Brain microvascular endothelial cell (primary cell): ENCODE measurements at regions not wholly inside any gene's neighbourhood (a gene's known extent, or its start where the extent isn't known, plus 50 kb on each side); places are given as distances from the start of the nearest gene placed in this dataset.

Experiments used
- DNase-seq: peaks from one replicate; pipeline ENCODE4 v3.0.0-alpha.2; 2020
- H3K27ac ChIP-seq: fragments of 250-450 bp; sonication (Bioruptor Pico); 2 replicates; pipeline ENCODE4 v1.5.1; 2020; ENCODE audit warnings: mild to moderate bottlenecking, moderate library complexity
- H3K27me3 ChIP-seq: fragments of 250-450 bp; sonication (Bioruptor Pico); replicated peaks from 2 replicates; pipeline ENCODE4 v1.5.1; 2020; ENCODE audit warnings: mild to moderate bottlenecking
- H3K36me3 ChIP-seq: fragments of 250-450 bp; sonication (Bioruptor Pico); replicated peaks from 2 replicates; pipeline ENCODE4 v1.5.1; 2020; ENCODE audit warnings: mild to moderate bottlenecking
- H3K4me3 ChIP-seq: 2 replicates; pipeline ENCODE4 v1.5.1; 2011; ENCODE audit warnings: low read depth, mild to moderate bottlenecking, control low read depth, low read length, moderate library complexity
- in situ Hi-C: cut with HindIII; loops from 2 replicates; pipeline ENCODE4 v1.10.0; 2017; ENCODE audit warnings: low sequenced_read_pairs, low pct_ligation_motif_present
- TF ChIP-seq, protein P1 (sequence below): IDR thresholded peaks from 2 replicates; pipeline ENCODE4 v1.5.1; 2011; ENCODE audit warnings: low read depth, mild to moderate bottlenecking, moderate library complexity, low read length, control low read depth, inconsistent platforms; ENCODE audit errors: missing control alignments

DNA sequence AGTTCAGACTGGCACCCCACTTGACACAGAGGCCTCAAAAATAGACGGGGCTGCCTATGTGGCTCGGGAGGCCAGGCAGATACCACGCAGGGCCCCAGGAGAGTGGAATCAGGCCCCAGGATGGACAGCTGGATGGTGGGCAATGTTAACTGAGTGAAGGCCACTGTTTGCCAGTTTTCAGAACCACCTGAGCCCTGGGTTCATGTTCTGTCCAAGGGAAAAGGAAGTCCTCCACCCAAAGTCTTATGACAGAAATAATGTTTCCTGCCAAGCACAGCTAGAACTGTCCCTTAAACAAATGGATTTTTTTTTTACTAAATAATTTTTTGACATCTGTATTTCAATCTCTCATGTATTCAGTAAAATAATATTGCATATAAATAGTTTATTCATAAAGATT, 228.4 kb downstream of the KLF13 start:
- in situ Hi-C loops, result no loop called here
- Histone ChIP-seq H3K4me3 (no peak overlapping the region), H3K36me3 (no peaks in the 10 kb centered on the region), H3K27me3 (no peaks in the 10 kb centered on the region), H3K27ac (no peak overlapping the region)
- TF ChIP-seq, protein P1, sequence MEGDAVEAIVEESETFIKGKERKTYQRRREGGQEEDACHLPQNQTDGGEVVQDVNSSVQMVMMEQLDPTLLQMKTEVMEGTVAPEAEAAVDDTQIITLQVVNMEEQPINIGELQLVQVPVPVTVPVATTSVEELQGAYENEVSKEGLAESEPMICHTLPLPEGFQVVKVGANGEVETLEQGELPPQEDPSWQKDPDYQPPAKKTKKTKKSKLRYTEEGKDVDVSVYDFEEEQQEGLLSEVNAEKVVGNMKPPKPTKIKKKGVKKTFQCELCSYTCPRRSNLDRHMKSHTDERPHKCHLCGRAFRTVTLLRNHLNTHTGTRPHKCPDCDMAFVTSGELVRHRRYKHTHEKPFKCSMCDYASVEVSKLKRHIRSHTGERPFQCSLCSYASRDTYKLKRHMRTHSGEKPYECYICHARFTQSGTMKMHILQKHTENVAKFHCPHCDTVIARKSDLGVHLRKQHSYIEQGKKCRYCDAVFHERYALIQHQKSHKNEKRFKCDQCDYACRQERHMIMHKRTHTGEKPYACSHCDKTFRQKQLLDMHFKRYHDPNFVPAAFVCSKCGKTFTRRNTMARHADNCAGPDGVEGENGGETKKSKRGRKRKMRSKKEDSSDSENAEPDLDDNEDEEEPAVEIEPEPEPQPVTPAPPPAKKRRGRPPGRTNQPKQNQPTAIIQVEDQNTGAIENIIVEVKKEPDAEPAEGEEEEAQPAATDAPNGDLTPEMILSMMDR, result no peak
- no peak for DNase-seq

DNA sequence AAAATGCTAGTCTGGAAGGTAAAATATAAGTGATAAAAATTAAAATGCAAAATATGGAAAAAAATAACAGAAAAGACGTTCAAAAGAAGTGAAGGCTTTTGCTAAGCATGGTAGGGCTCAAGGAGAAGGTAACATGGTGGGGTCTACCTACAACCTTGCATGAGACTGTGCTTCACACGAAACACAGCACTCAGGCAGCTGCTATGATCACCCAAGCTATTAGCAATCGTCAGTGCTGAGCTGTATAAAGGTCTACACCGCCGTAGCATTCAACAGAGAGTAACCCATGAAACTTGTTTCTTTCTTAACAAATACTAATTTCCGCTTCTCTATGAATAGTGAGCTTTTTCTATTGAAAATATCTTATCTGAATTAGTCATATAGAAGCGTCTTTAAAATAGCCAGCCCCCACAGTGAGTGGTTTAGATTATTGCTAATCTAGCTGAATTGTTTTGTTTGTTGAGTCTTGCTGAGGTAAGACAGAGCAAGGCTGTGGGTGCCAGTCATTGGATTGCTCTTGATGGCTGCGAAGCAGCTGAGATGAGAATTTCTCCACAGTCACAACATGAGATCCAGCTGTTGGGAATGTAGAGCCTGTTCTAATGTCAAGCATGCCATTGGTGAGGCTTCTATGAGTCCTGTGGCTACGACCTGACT, 230.0 kb downstream of the KLF13 start:
- H3K36me3 ChIP-seq, result no peaks in the 10 kb centered on the region
- in situ Hi-C loops, result no loop called here
- H3K27me3 ChIP-seq, result no peaks in the 10 kb centered on the region
- no peak overlapping the region for H3K4me3 ChIP-seq
- no peak for DNase-seq
- TF ChIP-seq, protein P1, result no peak
- H3K27ac ChIP-seq, result no peak overlapping the region

DNA sequence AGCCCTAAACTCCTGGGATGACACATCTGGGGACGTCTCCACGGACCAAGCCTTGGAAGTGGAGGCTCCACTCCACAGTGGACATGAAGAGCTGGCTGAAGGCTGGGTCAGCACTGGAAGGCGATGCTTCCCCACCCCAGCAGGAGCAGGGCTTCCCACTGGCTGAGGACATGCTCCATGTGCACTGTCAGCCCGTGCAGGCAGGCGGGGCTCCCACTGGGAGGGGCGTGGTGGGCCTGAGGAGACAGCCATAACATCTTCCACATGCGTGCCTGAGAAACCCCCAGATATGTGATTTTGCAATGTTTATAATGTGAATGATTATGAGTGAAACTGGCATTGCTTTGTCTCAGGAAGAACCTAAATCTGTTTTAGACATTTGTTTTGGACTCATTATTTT, 231.3 kb downstream of the KLF13 start:
- H3K36me3 ChIP-seq, result no peaks in the 10 kb centered on the region
- H3K27ac ChIP-seq, result no peak overlapping the region
- DNase-seq, result no peak
- in situ Hi-C loops, result no loop called here
- H3K4me3 ChIP-seq, result no peak overlapping the region
- TF ChIP-seq, protein P1, result no peak
- H3K27me3 ChIP-seq, result no peaks in the 10 kb centered on the region

DNA sequence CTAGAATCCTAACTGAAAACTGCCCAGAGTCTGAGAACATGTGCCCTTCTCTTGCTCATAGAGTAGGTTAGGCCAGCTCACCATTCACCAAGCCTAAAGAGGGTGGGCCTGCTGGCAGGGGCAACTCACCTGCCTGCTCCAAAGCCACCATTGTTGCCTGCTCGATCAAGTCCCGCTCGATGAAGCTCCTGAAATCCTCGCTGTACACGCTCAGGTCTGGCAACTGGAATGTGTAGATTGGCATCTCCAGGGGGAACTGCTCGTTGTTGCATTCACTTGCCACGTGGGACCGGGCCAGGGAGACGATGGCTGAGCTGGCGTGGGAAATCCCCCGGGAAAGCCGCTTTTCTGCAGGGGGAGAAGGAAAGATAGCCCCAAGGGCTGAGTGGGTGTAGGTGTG, 232.2 kb downstream of the KLF13 start:
- in situ Hi-C loops, result no loop called here
- no peak for DNase-seq
- TF ChIP-seq, protein P1, result no peak
- no peak overlapping the region for H3K27ac ChIP-seq
- H3K27me3 ChIP-seq, result no peaks in the 10 kb centered on the region
- H3K4me3 ChIP-seq, result no peak overlapping the region
- H3K36me3 ChIP-seq, result no peaks in the 10 kb centered on the region

DNA sequence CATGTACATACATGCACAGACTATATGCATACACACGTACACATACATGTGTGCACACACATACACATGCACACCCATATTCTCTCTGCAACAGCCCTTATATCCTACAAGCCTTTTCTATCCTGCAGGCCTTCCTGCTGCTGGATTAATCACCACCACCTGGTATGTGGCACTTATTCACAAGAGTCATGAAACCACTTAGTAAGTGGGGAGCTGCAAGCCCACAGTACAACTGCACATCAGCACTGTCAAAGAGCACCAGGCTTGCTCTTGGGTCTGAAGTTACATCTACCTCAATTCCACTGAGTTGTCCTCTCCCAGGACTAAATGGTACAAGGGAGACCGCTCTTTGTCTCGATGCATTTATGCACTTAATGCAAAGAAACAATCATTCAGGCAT, 233.2 kb downstream of the KLF13 start:
- Histone ChIP-seq H3K36me3 (no peaks in the 10 kb centered on the region), H3K27me3 (no peaks in the 10 kb centered on the region), H3K27ac (no peak overlapping the region), H3K4me3 (no peak overlapping the region)
- TF ChIP-seq, protein P1, result no peak
- no peak for DNase-seq
- in situ Hi-C loops, result no loop called here

DNA sequence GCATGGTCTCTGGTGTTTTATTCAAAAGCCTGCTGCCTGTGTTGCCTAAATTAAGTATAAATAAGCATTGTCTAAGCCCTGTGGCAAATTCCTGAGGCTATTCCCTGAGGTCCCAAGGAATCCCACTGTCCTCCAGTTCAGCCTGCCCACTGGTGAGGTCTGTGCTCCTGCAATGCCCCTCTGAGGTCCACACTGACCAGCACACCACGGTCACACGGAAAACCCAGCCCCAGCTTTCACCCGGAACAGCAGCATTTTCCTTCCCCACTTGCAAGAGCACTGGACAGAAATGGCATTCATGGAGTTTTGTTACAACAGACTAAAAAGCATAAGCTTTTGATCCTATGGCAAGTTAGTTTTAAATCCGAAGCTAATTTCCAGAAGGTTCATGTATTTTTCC, 234.0 kb downstream of the KLF13 start:
- DNase-seq, result no peak
- H3K27ac ChIP-seq, result no peak overlapping the region
- no peaks in the 10 kb centered on the region for H3K36me3 ChIP-seq
- TF ChIP-seq, protein P1, result no peak
- H3K27me3 ChIP-seq, result no peaks in the 10 kb centered on the region
- H3K4me3 ChIP-seq, result no peak overlapping the region
- in situ Hi-C loops, result no loop called here
